HG02588 (cell line): ENCODE measurements at regions not wholly inside any gene's neighbourhood (a gene's known extent, or its start where the extent isn't known, plus 50 kb on each side); places are given as distances from the start of the nearest gene placed in this dataset.
"Not testable (repeated sequence)": the region's sequence is repeated elsewhere in the genome, so short reads cannot be mapped to it uniquely, and the experiment has no call there.

Source experiments
- ATAC-seq: cut with Tn5 transposase; IDR thresholded peaks from one replicate; pipeline ENCODE4 v1.9.1; 2021; ENCODE audit warnings: mild to moderate bottlenecking, moderate library complexity; ENCODE audit not compliant: unreplicated experiment

DNA sequence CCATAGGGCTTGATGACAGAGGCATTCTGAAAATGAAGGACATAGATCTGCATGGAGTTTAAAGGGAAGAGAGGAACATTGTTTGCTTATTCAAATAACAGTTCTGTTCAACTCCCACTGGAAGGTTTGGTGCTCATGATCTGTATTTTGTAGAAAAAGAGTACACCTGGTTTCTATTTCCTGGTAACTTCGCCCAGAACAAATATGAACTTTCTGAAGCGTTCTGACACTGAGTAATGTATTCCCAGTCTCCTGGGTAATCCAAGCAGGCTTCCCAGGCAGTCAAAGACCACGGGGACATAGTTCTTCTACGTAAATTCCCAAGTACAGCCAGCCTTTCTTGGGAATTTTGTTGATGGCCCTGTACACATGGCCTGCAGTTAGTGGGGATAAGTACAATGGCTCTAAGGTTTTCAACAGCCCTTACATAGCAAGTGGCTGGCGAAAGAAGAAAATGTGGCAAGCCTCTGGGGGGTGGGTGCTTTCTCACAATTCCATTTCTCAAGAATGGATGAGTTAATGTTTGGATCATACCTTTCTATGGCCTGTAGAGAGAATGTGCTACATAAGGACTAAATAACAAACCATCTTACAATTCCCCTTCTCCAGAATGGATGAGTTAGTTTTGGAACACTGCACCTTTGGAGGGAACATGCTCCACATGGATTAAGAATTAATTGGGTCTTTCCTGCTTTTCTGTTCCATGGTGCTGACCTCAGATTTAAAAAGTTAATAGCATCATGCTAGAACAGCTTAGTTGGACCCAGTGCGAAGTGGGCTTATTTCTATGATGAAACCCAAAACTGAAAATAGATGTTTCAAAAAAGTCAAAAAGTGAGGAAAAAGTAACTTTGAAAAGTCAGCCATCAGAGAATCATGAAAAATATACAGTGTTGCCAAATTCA lies 52.7 kb downstream of the COL6A6 start:
- ATAC-seq: no peak

DNA sequence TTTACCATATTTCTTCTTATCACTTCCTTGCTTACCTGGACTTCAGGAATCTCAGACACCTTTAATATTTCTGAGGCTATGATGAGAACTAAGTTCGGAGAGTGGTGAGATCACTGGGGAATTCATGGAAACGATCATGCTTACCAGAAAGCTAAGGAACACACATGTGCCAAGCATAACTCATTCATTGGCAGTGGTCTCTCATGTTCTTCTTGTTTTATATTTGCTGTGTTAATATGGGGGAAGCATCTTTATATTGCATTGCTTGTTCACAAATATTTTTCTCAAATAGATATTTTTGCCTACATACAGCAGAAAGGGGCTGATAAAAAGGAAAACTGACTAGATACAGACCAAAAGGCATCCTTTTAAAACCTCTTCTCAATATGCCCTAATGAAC lies 55.8 kb downstream of the COL6A6 start:
- no peak for ATAC-seq

DNA sequence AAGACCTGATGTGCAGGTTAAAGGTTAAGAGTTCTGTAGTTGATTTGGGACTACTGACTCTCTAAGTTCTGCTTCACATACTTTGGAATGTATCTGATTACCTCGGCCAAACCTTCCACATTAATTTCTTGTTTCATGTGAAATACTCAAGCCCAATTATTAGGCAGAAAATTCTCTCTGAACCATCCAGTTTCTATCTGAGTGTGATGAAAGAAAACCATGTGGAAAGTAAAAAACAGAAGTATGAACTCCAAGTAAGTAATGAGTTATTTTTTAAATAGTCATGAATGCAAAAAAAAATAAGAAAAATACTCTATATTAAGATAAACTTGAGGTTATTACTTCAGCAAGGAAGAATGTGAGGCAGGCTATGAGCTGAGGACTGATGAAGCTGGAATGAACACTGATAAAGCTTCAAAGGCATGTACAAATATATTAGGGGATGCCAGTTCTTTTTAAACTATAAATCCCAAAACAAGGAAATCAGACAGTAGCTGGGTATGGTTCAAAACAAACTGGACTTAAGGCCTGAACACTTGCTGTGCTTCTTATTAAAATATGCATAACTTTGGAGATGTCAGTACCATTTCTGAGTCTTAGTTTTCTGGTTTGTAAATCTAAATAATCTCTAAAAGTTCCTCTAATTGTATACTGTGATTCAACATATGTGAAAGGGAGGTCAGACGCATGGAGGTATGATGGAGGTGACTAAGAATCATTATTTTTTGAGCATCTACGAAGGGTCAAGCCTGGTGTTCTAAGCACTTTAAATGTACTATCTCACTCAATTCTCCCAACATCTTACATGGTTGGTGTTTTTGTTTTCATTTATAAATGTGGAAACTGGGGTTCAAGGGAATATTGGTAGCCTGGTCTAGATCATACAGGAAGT lies 59.6 kb downstream of the COL6A6 start:
- ATAC-seq: no peak

DNA sequence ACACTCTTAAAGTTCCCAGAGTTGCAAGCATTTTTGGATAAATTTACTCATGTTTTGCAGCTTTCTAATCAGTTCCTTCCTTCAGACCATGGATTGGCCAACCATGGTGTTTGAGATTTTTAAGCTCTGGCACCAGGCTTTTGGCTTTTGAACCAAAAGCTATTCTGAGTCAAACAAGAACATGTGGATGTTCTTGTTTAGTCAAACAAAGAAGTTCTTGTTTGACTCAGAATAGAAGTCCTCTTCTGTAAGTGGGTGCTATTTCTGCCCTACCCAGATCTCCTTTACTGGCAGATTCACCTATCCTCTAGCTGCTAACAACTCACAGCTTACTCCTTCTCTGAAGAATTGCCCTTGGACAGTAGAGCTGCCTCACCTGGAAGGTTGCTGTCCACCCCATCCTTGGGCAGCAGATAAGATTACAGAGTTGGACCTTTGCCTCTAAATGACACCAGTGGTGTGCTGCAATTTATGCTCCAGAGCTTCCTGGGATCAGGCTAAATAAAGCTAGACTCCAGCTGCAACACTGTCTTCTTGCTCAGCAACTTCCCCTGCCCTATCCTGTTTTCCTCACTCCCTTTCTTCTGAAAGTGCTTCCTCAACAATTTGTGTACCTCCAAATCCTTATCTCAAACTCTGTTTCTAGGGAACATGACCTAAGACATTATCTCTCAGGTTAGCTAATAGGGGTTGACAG lies 65.6 kb downstream of the COL6A6 start:
- ATAC-seq: peak; percentile 93

DNA sequence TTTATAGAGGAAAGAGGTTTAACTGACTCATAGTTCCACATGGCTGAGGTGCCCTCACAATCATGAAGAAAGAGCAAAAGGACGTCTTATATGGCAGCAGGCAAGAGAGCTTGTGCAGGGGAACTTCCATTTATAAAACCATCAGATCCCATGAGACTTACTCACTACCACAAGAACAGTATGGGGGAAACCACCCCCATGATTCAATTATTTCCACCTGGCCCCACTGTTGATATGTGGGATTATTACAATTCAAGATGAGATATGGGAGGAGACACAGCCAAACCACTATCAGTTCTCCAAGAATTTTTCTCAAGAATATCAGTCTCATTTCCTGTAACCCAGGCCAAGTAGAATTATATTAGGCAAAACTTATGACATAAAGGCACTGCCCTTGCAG lies 77.8 kb downstream of the COL6A6 start:
- not testable (repeated sequence) for ATAC-seq

- ATAC-seq: no peak
These were observed 79.5 kb downstream of the COL6A6 start for GRCh38 chr3:130596484-130596883.

DNA sequence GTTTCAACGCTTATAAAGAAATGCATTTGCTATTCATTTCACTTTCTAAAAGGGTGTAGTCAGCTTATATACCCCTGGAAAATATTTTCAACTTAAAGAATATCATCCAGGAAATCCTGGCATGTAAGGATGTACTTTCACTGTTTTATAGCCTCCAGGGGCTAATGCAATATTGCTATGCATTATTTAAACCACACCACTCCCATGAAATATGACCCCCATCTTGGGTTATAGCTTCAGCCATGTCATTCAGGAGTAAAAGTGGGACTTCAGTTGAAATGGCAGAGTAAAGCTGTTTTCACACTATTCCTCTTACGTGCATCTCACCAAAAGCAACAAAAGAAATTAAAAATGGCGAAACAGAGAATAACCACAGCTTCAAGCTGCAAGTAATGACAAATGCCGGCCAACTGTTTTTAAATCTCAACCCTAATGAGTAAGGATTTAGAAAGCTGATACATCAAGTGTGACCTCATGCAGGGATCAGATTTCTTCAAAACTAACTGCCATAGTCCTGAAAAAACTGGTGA lies 84.5 kb downstream of the COL6A6 start:
- no peak for ATAC-seq

DNA sequence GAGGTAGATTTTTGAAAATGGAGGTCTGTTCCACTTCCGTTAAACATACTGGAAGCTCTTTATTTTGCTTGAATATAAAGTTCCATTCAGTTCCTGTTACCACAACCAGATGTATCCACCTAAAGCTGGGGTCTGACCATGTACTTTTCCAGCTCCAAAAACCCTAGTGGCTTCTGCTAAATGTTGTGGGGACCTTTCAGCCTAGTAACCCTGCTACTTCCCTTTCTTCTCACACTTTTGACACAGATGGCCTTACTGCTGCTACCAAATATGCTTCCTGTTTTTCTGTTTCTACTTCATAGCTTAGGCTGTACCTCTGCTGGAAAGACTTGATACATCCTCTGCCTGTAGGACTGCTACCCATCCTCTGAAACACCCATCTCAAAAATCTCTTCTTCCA lies 87.8 kb downstream of the COL6A6 start:
- no peak for ATAC-seq

DNA sequence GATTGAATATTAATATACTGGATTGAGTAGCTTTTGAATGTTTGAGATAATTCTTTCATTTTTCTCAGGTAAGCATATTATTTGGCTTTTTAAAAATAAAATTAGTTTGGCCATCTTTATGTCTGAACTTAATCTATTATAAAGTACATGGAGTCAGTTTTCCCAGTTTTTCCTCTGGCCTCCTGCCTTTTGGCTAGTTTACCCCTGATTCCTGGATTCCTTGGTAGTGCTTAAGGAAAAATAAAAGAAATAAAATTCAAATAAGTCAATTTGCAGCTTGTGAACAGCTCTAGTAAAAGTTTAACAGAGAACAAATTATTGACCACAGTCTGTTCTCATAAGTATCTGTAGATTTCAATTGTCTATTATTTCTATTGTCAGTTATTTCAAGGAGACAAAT lies 89.4 kb downstream of the COL6A6 start:
- no peak for ATAC-seq

GRCh38 chr3:130607553-130608154 lies 90.7 kb downstream of the COL6A6 start:
- ATAC-seq: no peak

- ATAC-seq: no peak
These were observed 92.4 kb downstream of the COL6A6 start for GRCh38 chr3:130609166-130609979.

- no peak for ATAC-seq
These were observed 102.2 kb downstream of the COL6A6 start for GRCh38 chr3:130619196-130619595.

DNA sequence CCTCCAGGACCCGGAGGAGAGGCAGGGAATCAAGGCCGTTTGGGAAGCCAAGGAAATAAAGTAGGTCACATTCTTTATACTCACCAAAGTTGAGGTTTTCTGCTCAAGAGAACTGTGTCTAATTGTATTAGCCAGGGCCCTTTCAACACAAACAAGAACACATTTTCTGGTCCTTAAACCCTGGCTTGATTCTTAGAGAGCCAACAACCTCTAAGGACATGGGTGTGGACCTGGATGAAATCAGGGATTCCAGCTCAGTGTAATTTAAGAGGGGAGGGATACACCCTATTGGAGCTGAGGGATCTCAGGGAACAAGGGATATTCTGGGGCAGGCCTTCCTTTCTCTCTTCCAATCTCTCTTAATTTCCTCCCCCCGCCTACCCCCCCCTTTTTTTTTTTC lies 104.8 kb downstream of the COL6A6 start:
- ATAC-seq: no peak

GRCh38 chr3:130626049-130626448 lies 109.1 kb downstream of the COL6A6 start:
- ATAC-seq: no peak

DNA sequence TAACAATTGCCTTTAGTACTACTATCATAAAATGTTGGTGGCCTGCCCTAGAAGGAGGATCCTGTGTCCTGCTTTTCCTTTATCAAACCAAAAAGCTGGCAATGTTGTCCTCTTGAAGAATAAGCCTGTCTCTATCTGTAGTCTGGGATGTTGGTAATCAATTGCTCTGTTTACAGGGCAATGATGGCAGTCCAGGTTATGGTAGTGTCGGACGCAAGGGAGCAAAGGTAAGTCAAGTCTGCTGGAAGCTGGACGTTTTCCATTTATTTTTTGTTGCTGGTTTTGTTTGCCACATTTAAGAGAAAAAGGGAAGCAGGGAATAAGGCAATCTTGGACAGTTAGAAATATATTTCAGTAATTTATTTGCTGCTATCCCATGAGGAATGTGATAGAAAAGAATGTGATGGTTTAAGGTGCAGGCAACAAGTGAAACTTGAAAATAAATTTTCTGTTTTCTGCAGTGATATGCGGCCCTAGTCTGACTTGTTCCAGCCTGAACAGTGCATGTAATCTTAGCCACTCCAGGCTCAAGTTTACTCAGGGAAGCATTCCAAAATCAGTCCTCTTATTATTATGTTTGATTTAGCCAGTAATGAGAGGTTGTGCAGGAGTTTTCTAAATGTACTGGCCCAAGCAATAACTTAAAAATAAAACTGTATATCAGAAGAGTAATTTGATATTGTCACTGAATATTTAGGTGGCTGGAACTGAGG lies 110.3 kb downstream of the COL6A6 start:
- no peak for ATAC-seq

GRCh38 chr3:130627882-130628281 lies 110.9 kb downstream of the COL6A6 start:
- ATAC-seq: no peak
